SK-N-SH (cell line): ENCODE measurements at regions not wholly inside any gene's neighbourhood (a gene's known extent, or its start where the extent isn't known, plus 50 kb on each side); places are given as distances from the start of the nearest gene placed in this dataset.

ENCODE experiments used
- CTCF ChIA-PET: fragments of 300-600, 350-600 bp; formaldehyde crosslinking; extraction: SDS; loops from one replicate; lab custom pipeline; 2021; lab: Yijun Ruan, JAX
- POLR2A ChIA-PET: fragments of 350-600 bp; sonication (Branson Sonifier 250); formaldehyde crosslinking; extraction: SDS; loops from one replicate; lab custom pipeline; 2020; ENCODE audit warnings: antibody characterized with exemption, inconsistent platforms; lab: Yijun Ruan, JAX
- DNase-seq: peaks from one replicate; pipeline ENCODE4 v3.0.0; 2012
- H2AFZ ChIP-seq: fragments of 200-600 bp; sonication (generic); 2 replicates; pipeline ENCODE4 v1.8.1; 2016; ENCODE audit warnings: antibody characterized with exemption, mild to moderate bottlenecking, low read depth
- H3F3A ChIP-seq: fragments of 200-600 bp; sonication (generic); replicated peaks from 2 replicates; pipeline ENCODE3; 2016; ENCODE audit warnings: antibody characterized with exemption, mild to moderate bottlenecking; ENCODE audit not compliant: insufficient read depth
- H3K27ac ChIP-seq, 2 experiments: fragments of 200-500 bp in 1 of 2; fragments of 200-600 bp in 1 of 2; sonication (Bioruptor generic) in 1 of 2; sonication (generic), shearing (Covaris generic) in 1 of 2; 2 replicates each; pipeline versions ENCODE4 v1.5.1 to v1.6.1; 2014 to 2016; ENCODE audit warnings: low read depth in 2 of 2, inconsistent platforms in 1 of 2, low read length in 1 of 2, mild to moderate bottlenecking in 1 of 2, mixed read lengths in 1 of 2
- H3K27me3 ChIP-seq: fragments of 200-600 bp; sonication (generic), shearing (Covaris generic); 2 replicates; pipeline ENCODE4 v1.6.1; 2016; ENCODE audit warnings: mixed run types; ENCODE audit not compliant: insufficient read depth
- H3K36me3 ChIP-seq, 2 experiments: fragments of 200-500 bp in 1 of 2; fragments of 200-600 bp in 1 of 2; sonication (Bioruptor generic) in 1 of 2; sonication (generic) in 1 of 2; replicated peaks in 1 of 2; 2 replicates each; pipeline versions ENCODE3 to v1.5.1; 2014 to 2016; ENCODE audit warnings: low read length in 1 of 2, mild to moderate bottlenecking in 1 of 2; ENCODE audit not compliant: insufficient read depth in 2 of 2, control insufficient read depth in 1 of 2
- H3K4me1 ChIP-seq, 2 experiments: fragments of 200-500 bp in 1 of 2; fragments of 200-600 bp in 1 of 2; sonication (Bioruptor generic) in 1 of 2; sonication (generic), shearing (Covaris generic) in 1 of 2; 2 replicates each; pipeline versions ENCODE4 v1.5.1 to v1.6.1; 2014 to 2016; ENCODE audit warnings: low read depth in 1 of 2, low read length in 1 of 2, mixed run types in 1 of 2; ENCODE audit not compliant: insufficient read depth in 2 of 2, control insufficient read depth in 1 of 2
- H3K4me2 ChIP-seq: fragments of 200-600 bp; sonication (generic), shearing (Covaris generic); 2 replicates; pipeline ENCODE4 v1.6.1; 2017; ENCODE audit warnings: mixed run types
- H3K4me3 ChIP-seq, 2 experiments: fragments of 200-500 bp in 1 of 2; fragments of 200-600 bp in 1 of 2; sonication (Bioruptor generic) in 1 of 2; sonication (generic), shearing (Covaris generic) in 1 of 2; 2 replicates each; pipeline versions ENCODE4 v1.5.1 to v1.8.1; 2014 to 2016; ENCODE audit warnings: low read depth in 2 of 2, inconsistent platforms in 1 of 2, low read length in 1 of 2, mild to moderate bottlenecking in 1 of 2, mixed read lengths in 1 of 2, moderate library complexity in 1 of 2
- H3K79me2 ChIP-seq: fragments of 200-600 bp; sonication (generic); 2 replicates; pipeline ENCODE4 v1.8.1; 2017; ENCODE audit warnings: mild to moderate bottlenecking; ENCODE audit not compliant: insufficient read depth
- H3K9ac ChIP-seq: fragments of 200-600 bp; sonication (generic); 2 replicates; pipeline ENCODE4 v1.6.1; 2017; ENCODE audit warnings: mixed run types
- H3K9me2 ChIP-seq: fragments of 200-600 bp; sonication (generic); 2 replicates; pipeline ENCODE4 v1.6.1; 2017; ENCODE audit warnings: mixed run types
- H3K9me3 ChIP-seq: fragments of 200-600 bp; sonication (generic); 2 replicates; pipeline ENCODE4 v1.6.1; 2017; ENCODE audit warnings: mixed run types, mild to moderate bottlenecking, moderate library complexity
- H4K20me1 ChIP-seq: fragments of 200-600 bp; sonication (generic); 2 replicates; pipeline ENCODE4 v1.6.1; 2017; ENCODE audit warnings: mild to moderate bottlenecking, mixed run types; ENCODE audit not compliant: insufficient read depth
- CHD2 ChIP-seq: fragments of 150-350 bp; IDR thresholded peaks from 2 replicates; pipeline ENCODE4 v1.6.1; 2018; ENCODE audit warnings: low read length; ENCODE audit not compliant: partially characterized antibody
- CTCF ChIP-seq: fragments of 200-600 bp; sonication (generic); IDR thresholded peaks from 2 replicates; pipeline ENCODE4 v1.6.1; 2017; ENCODE audit warnings: antibody characterized with exemption, mild to moderate bottlenecking, moderate library complexity
- ELF1 ChIP-seq: IDR thresholded peaks from 2 replicates; pipeline ENCODE4 v1.4.0; 2012
- FOSL2 ChIP-seq: IDR thresholded peaks from 2 replicates; pipeline ENCODE4 v1.4.0; 2012; ENCODE audit warnings: low read depth, mild to moderate bottlenecking, moderate library complexity, borderline replicate concordance
- MXI1 ChIP-seq: IDR thresholded peaks from 2 replicates; pipeline ENCODE4 v1.6.1; 2012; ENCODE audit warnings: mild to moderate bottlenecking, low read depth, low read length, improper control_type of control experiment
- NFIC ChIP-seq: IDR thresholded peaks from 2 replicates; pipeline ENCODE4 v1.4.0; 2012; ENCODE audit warnings: borderline replicate concordance
- PBX3 ChIP-seq: IDR thresholded peaks from 2 replicates; pipeline ENCODE4; 2012
- RAD21 ChIP-seq: IDR thresholded peaks from 2 replicates; pipeline ENCODE4 v1.6.1; 2012; ENCODE audit warnings: mild to moderate bottlenecking, low read length
- RCOR1 ChIP-seq: fragments of 150-350 bp; IDR thresholded peaks from 2 replicates; pipeline ENCODE4 v1.6.1; 2017; ENCODE audit warnings: antibody characterized with exemption, low read length
- TAF1 ChIP-seq: IDR thresholded peaks from 2 replicates; pipeline ENCODE4 v1.6.1; 2012; ENCODE audit warnings: low read depth, mild to moderate bottlenecking, low read length, moderate library complexity, borderline replicate concordance
- TEAD4 ChIP-seq: IDR thresholded peaks from 2 replicates; pipeline ENCODE4 v1.4.0; 2012; ENCODE audit warnings: mild to moderate bottlenecking, borderline replicate concordance; ENCODE audit not compliant: insufficient read depth
- YY1 ChIP-seq: IDR thresholded peaks from 2 replicates; pipeline ENCODE4 v1.4.0; 2012; ENCODE audit warnings: low read depth, mild to moderate bottlenecking
- WGBS: methylation state at CpG from one replicate; pipeline ENCODE4 v1.1.6; 2017; ENCODE audit warnings: low lambda C conversion rate; 5-methylcytosine and 5-hydroxymethylcytosine counted together
- TF ChIP-seq, protein P1 (sequence below): IDR thresholded peaks from 2 replicates; pipeline ENCODE4 v1.4.0; 2012; ENCODE audit warnings: low read depth
- TF ChIP-seq, protein P2 (sequence below): fragments of 150-350 bp; IDR thresholded peaks from 2 replicates; pipeline ENCODE4 v1.6.1; 2016; ENCODE audit warnings: mild to moderate bottlenecking, low read depth, low read length
- TF ChIP-seq, protein P3 (sequence below): IDR thresholded peaks from 2 replicates; pipeline ENCODE4 v1.6.1; 2012; ENCODE audit warnings: mild to moderate bottlenecking, low read depth, low read length, moderate library complexity

DNA sequence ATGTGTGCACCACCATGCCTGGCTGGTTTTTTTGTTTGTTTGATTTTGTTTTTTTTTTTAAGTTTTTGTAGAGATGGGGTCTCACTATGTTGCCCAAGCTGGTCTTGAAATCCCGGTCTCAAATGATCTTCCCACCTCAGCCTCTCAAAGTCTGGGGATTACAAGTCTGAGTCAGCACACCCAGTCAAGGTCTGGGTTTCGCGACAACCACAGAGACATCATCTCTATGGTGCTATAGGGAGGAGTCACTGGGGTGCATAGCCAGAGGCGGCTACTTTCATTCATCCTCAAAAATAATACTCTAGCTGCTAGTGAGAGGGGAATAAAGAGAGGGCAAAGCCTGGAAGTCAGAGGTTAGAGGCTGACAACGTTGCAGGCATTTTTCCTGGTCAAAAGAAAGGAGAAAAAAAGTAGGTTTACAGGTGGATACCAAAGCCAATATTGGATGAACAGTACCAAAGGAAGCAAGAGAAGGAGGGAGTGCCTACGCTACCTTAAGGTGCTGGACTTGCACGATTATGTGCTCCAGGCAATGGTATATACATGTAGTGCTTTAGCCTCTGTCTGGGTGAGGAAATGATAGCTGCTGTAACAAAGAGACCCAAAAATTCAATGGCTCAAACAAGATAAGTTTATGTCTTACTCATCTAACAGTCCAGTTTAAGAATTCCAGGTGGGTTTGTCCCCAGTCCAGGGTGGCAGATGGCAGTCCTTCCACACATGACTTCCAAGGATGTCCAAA is 178.3 kb downstream of the SKIDA1 start:
- no peaks in the 10 kb centered on the region for H3K36me3 ChIP-seq
- peaks cover 8% of the 10 kb centered on the region for H3F3A ChIP-seq
- H3K79me2 ChIP-seq: no peaks in the 10 kb centered on the region
- 79% methylated on average over 7 of the region's 7 CpGs for WGBS
- H3K9me3 ChIP-seq: no peaks in the 10 kb centered on the region
- ChIA-PET POLR2A (no interaction called here), CTCF (no interaction called here)
- no peak overlapping the region for H3K4me3 ChIP-seq
- H3K27ac ChIP-seq: no peak overlapping the region
- no peaks in the 10 kb centered on the region for H3K9me2 ChIP-seq
- no peaks in the 10 kb centered on the region for H3K27me3 ChIP-seq
- TF ChIP-seq MXI1: no peak
- TF ChIP-seq NFIC: no peak
- no peak for TF ChIP-seq YY1
- TF ChIP-seq, protein P1, sequence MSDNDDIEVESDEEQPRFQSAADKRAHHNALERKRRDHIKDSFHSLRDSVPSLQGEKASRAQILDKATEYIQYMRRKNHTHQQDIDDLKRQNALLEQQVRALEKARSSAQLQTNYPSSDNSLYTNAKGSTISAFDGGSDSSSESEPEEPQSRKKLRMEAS: no peak
- TF ChIP-seq, protein P2, sequence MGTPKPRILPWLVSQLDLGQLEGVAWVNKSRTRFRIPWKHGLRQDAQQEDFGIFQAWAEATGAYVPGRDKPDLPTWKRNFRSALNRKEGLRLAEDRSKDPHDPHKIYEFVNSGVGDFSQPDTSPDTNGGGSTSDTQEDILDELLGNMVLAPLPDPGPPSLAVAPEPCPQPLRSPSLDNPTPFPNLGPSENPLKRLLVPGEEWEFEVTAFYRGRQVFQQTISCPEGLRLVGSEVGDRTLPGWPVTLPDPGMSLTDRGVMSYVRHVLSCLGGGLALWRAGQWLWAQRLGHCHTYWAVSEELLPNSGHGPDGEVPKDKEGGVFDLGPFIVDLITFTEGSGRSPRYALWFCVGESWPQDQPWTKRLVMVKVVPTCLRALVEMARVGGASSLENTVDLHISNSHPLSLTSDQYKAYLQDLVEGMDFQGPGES: no peak
- no peak for TF ChIP-seq ELF1
- no peak for TF ChIP-seq RAD21
- TF ChIP-seq, protein P3, sequence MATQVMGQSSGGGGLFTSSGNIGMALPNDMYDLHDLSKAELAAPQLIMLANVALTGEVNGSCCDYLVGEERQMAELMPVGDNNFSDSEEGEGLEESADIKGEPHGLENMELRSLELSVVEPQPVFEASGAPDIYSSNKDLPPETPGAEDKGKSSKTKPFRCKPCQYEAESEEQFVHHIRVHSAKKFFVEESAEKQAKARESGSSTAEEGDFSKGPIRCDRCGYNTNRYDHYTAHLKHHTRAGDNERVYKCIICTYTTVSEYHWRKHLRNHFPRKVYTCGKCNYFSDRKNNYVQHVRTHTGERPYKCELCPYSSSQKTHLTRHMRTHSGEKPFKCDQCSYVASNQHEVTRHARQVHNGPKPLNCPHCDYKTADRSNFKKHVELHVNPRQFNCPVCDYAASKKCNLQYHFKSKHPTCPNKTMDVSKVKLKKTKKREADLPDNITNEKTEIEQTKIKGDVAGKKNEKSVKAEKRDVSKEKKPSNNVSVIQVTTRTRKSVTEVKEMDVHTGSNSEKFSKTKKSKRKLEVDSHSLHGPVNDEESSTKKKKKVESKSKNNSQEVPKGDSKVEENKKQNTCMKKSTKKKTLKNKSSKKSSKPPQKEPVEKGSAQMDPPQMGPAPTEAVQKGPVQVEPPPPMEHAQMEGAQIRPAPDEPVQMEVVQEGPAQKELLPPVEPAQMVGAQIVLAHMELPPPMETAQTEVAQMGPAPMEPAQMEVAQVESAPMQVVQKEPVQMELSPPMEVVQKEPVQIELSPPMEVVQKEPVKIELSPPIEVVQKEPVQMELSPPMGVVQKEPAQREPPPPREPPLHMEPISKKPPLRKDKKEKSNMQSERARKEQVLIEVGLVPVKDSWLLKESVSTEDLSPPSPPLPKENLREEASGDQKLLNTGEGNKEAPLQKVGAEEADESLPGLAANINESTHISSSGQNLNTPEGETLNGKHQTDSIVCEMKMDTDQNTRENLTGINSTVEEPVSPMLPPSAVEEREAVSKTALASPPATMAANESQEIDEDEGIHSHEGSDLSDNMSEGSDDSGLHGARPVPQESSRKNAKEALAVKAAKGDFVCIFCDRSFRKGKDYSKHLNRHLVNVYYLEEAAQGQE: no peak
- no peak for TF ChIP-seq TEAD4
- TF ChIP-seq FOSL2: no peak
- TF ChIP-seq RCOR1: no peak
- TF ChIP-seq CTCF: no peak
- no peak for TF ChIP-seq TAF1
- TF ChIP-seq CHD2: no peak
- TF ChIP-seq PBX3: no peak
- H3K4me2 ChIP-seq: no peak overlapping the region
- no peak for DNase-seq
- H2AFZ ChIP-seq: no peak overlapping the region
- H3K9ac ChIP-seq: no peak overlapping the region
- H3K4me1 ChIP-seq: peaks cover 2 to 4% of the 10 kb centered on the region in 2 experiments; a peak in 2 of 4 replicates
- H4K20me1 ChIP-seq: no peaks in the 10 kb centered on the region
